Anterior cingulate cortex (tissue), 58 donors: ENCODE measurements at regions not wholly inside any gene's neighbourhood (a gene's known extent, or its start where the extent isn't known, plus 50 kb on each side); places are given as distances from the start of the nearest gene placed in this dataset.
A peak's percentile ranks its signal among the peaks of the same experiment; 100 is the strongest.
"Not testable (repeated sequence)": the region's sequence is repeated elsewhere in the genome, so short reads cannot be mapped to it uniquely, and the experiment has no call there.

Source experiments
- DNase-seq, 58 donors: peaks; one replicate each; lab custom pipeline; 2025; lab: John Stamatoyannopoulos, UW

DNA sequence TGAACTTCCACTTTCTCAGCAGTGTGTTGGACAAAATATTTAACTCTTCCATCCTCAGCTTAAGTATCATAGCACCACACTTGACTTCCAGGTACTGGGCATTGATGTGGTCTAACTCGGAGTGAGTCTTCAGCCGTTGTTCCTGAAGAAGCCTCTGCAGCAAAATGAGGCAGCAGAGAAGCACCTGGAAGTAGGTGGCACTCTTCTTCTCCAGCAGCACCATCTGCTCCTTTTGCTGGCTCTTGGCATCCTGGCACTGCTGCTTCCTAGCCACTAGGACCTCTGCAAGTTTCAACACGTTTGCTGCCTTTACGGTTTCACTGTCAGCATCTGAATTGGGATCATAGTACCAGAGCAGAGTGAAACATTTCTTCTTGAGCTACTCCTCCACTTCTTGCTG lies 162.5 kb upstream of the GORAB start:
- DNase-seq = no peak

- no peak for DNase-seq
These were observed 161.9 kb upstream of the GORAB start for GRCh38 chr1:170370087-170370486.

- DNase-seq = no peak
These were observed 156.8 kb upstream of the GORAB start for GRCh38 chr1:170375082-170375723.

DNA sequence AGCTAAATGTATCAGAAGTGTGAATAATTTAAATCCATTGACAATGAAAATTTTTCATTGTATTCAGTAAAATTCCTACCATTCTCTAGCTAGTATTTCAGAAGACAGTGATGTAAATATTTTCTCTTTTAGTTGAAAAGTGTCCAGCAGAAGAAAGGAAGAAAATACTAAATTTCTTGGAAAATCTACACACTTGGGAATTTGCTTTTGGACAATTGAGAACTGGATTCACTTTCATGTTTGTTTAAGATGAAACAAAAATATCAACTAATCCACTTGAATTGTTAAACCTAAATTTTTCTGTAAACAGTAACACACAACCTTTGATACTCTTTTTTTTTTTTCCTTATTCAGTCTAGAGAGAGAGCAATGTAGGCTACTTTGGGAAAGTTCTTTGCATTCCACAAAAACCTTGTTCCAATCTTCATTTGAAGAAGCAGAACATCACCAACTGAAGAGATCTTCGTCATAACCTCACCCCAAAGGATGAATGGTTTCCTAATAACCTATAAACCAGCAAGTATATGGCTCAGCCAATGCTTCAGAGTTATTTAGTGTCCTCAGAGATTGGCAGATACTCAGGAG lies 155.1 kb upstream of the GORAB start:
- no peak for DNase-seq

DNA sequence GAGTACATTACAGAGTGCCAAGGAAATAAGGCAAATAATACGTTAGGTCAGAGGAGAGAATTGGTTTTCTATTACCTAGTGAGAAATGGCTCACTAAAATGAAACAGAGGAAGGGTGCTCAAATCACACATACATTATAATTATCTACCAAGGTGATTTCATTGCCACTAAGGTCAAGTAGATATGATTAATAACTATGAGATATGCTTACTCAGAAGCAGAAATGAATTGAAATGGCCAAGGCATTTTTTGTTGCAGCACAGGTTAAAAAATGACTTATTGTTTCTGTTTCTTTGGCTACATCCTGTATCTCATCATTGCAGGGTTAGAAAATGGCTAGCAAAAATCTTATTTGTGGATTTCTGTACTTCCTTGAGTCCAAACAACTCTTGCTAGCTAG lies 154.5 kb upstream of the GORAB start:
- DNase-seq = no peak

DNA sequence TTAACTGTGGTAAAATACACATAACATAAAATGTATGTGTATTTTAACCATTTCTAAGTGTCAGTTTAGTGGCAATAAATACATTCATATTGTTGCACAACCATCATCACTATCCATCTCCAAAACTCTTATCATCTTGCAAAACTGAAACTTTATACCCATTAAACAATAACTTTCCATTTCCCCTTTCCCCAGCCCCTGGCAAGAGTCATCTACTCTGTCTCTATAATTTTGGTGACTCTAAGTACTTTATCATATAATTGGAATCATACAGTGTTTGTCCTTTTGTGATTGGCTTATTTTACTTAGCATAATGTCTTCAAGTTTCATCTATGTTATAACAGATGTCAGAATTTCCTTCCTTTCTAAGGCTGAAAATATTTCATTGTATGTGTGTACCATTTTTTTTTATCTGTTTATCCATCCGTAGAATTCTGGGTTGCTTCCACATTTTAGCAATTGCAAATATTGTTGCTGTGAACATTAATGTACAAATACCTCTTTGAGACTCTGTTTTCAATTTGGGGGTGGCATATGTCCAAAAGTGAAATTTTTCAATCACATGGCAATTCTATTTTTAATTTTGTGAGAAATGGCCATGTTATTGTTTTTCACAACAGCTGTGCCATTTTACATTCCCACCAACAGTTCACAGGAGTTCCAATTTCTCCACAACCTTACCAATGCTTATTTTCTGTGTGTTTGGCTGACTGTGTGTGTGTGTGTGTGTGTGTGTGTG lies 153.9 kb upstream of the GORAB start:
- DNase-seq = no peak

DNA sequence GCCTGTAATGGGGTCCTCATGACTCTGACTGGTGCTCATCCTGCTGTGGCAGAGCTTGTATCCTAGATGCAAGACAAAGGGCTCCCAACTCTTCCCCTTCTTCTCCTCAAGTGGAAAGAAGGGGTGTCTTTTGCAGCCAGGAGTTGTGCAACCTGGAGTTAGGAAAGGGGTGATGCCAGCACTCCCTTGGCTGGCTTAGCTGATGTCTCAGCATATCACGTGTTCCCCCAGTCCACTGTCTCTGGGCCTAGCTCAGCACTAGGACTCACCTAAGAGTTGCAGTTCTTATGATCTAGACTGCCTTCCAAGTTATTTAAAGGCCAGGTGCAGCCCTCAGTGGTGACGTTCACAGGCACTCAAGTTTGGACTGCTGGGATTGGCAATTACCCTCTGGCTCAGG lies 146.2 kb upstream of the GORAB start:
- DNase-seq = no peak

DNA sequence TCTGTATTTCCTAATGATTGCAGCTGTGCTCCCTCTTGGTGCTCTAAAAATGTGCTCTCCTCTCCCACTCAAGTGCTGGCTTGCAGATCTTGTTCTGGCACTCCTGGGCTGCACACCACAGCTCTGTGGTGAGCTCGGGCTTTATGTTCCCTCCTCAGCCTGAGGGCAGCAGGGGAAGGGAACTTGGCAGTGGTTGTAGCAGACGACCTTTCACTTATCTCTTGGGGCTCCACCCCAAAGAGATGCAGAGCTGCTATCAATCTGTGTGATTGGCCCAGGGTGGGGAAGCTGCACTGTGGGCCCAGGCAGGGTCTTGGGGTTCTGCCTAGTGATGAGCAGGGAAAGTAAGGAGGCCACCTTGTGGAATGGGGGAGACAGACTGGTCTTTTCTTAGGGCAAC lies 143.5 kb upstream of the GORAB start:
- DNase-seq = no peak

DNA sequence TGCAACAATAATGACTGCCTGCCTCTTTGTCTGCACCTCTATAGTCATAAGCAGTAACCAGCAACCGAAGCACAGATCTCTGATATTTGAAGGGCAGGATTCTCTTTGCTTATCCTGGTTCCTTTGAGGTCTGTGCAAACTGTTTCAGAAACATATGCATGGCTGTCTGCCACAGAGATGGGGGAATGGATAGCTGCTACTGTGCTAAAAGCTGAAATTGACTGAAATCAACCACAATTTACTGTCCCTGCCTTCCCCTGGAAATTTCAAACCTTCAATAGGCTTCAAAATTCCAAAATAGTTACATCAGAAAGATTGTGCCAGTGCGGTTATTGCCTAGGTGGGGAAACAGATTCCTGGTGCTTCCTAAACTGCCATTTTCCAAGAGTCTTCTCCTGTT lies 136.8 kb upstream of the GORAB start:
- DNase-seq = no peak

DNA sequence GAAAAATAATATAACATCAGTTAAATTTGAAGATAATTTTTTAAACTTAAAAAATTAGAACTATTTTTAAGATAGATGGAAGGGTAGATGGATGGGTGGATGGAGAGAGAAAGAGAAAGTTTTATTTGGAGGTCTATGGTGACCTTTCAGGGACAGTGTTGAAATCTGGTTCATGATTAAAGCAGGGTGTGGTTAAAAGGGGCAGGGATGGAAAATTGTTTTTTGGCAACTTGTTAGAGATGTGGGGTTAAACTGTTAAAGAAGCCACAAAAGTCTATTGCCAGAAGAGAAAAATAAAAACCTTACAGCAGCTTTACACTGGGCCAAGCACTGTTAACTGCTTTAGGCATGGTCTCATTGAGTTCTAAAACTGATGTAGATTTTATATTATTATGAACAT lies 134.9 kb upstream of the GORAB start:
- DNase-seq = no peak

- DNase-seq = no peak
These were observed 129.3 kb upstream of the GORAB start for GRCh38 chr1:170402476-170403311.

DNA sequence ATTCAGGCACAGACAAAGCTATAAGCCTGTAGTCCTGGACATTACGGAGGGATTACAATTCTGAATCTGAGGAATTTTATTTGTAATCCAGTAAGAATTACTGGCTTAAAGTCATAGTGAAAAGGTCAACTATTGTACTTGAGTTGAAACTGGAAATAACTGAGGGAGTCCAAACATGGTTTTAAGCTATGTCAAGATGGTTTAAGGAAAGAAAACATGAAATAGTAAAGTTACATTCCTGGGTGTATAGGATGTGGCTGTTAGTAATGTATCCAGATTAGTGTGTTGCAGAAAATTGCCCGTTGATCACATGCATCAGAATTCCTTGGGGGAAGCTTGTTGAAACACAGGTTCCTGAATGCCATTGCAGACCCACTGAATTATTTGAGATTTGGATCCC lies 124.8 kb upstream of the GORAB start:
- no peak for DNase-seq

GRCh38 chr1:170407581-170407980 lies 124.4 kb upstream of the GORAB start:
- DNase-seq = no peak

DNA sequence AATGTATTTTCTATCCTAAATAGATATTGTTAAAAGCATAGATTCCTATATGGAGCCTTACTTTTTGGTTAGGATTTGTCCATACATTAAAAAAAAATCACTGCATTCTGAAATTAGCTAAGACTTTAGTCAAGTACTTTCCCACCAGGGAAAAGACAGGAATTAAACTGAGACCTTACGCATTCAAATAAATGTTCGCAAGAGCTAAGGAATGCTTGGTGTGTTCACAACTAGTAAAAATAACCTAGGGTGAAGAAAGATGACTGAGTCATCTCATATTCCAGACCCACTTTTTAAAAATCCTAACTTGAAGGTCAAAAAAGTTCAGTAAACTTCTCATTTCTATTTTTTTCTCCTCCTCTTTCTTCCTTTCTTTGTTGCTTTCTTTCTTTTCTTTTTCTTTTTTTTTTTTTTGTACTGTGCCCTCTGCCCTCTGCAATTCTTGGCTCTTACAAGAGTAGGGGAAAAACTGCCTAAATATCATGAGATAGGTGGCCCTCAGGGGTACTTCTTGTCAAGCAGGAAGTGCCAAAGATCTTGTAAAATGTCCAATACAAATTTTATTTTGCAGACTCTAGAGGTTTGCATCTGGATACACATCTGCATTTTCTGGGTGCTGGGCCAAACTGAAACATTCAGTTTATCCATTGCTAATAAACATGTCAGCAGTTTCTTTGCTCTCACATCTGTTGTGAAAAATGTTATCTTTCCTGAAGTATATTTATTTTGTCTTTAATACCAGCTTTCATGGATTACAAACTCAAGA lies 121.4 kb upstream of the GORAB start:
- DNase-seq = no peak

GRCh38 chr1:170414989-170415709 lies 116.8 kb upstream of the GORAB start:
- DNase-seq = peak in 1 of 58 donors; percentile 0

DNA sequence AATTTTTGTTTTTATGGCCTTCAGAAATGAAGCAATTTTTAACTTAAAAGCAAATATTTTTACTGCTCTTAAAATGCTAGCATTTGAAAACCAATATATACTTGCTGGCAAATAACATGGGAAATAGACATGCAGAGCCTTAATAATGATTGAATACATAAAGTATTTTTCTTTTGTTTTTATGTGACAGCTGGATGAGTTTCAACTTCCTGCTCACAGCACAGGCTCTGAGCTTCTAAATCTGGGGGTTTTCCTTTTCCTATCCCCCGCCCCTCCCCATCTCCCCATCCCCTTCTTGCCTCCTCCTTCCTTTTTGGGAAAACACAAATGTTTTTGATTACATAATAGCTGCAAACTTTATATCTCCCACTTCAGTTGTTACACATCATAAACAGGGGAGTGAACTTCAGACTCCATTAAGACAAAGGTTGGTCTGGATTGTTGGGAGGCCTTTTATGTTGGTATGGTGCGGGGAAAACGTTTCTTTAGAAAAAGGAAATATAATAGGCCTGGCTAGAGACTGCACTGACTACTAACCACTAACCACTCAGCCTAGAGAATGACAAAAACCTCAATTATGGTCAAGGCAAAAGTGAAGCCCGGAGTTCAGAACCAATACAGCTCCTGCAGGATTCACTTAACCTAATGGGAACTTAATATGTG lies 116.1 kb upstream of the GORAB start:
- no peak for DNase-seq

- no peak for DNase-seq
These were observed 107.6 kb upstream of the GORAB start for GRCh38 chr1:170424346-170424745.

GRCh38 chr1:170426596-170426995 lies 105.4 kb upstream of the GORAB start:
- DNase-seq = no peak

DNA sequence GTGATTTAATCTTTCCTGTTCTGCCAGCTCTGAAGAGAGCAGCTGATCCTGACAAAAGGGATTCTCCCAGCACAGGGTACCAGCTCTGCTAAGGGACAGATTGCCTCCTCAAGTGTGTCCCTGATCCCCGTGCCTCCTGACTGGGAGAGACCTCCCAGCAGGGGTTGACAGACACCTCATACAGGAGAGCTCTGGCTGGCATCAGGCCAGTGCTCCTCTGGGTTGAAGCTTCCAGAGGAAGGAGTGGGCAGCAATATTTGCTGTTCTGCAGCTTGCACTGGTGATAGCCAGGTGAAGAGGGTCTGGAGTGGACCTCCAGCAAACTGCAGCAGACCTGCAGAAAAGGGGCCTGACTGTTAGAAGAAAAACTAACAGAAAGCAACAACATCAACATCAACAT lies 105.0 kb upstream of the GORAB start:
- DNase-seq = not testable (repeated sequence)
